SK-N-SH treated with all-trans-retinoic acid at 6 μM for 48 hours (cell line): ENCODE measurements at regions not wholly inside any gene's neighbourhood (a gene's known extent, or its start where the extent isn't known, plus 50 kb on each side); places are given as distances from the start of the nearest gene placed in this dataset.

ENCODE experiments used
- ARNTL ChIP-seq: fragments of 450-650 bp; formaldehyde crosslinking; IDR thresholded peaks from 2 replicates; pipeline ENCODE4 v1.5.0; 2020; ENCODE audit warnings: low read depth, mild to moderate bottlenecking, moderate library complexity, borderline replicate concordance
- BACH2 ChIP-seq: fragments of 250-450 bp; sonication (Bioruptor Pico); IDR thresholded peaks from 2 replicates; pipeline ENCODE4 v1.9.0; 2021; ENCODE audit warnings: mild to moderate bottlenecking, borderline replicate concordance
- CSDC2 ChIP-seq: fragments of 250-450 bp; sonication (Bioruptor Pico); IDR thresholded peaks from 2 replicates; pipeline ENCODE4 v1.5.0; 2020; ENCODE audit warnings: mild to moderate bottlenecking, moderate library complexity
- CSRNP3 ChIP-seq: fragments of 250-450 bp; sonication (Bioruptor Pico); IDR thresholded peaks from 2 replicates; pipeline ENCODE4 v1.5.1; 2021; ENCODE audit warnings: mild to moderate bottlenecking, moderate library complexity
- RARB ChIP-seq: fragments of 250-450 bp; sonication (Bioruptor Pico); IDR thresholded peaks from 2 replicates; pipeline ENCODE4 v1.8.0; 2021; ENCODE audit warnings: mild to moderate bottlenecking, moderate library complexity
- TOX ChIP-seq: fragments of 250-450 bp; sonication (Bioruptor Pico); IDR thresholded peaks from 2 replicates; pipeline ENCODE4 v1.8.0; 2021; ENCODE audit warnings: mild to moderate bottlenecking, moderate library complexity, borderline replicate concordance
- ZC3H10 ChIP-seq: fragments of 250-450 bp; sonication (Bioruptor Pico); IDR thresholded peaks from 2 replicates; pipeline ENCODE4 v1.5.1; 2021; ENCODE audit warnings: mild to moderate bottlenecking, moderate library complexity
- ZFP30 ChIP-seq: fragments of 450-650 bp; formaldehyde crosslinking; IDR thresholded peaks from 2 replicates; pipeline ENCODE4 v1.5.0; 2022; ENCODE audit warnings: mild to moderate bottlenecking, moderate library complexity

GRCh38 chr7:25430200-25430931 lies 202.1 kb upstream of the NPVF start:
- TF ChIP-seq CSRNP3 (CRISPR knock-in tag) (no peak), ARNTL (no peak), ZC3H10 (CRISPR knock-in tag) (no peak), TOX (CRISPR knock-in tag) (no peak), CSDC2 (CRISPR knock-in tag) (no peak), ZFP30 (CRISPR knock-in tag) (no peak), BACH2 (CRISPR knock-in tag) (no peak), RARB (CRISPR knock-in tag) (no peak)
